HG02623 (cell line): ENCODE measurements at regions not wholly inside any gene's neighbourhood (a gene's known extent, or its start where the extent isn't known, plus 50 kb on each side); places are given as distances from the start of the nearest gene placed in this dataset.
A peak's percentile ranks its signal among the peaks of the same experiment; 100 is the strongest.

Source experiments
- ATAC-seq: cut with Tn5 transposase; IDR thresholded peaks from one replicate; pipeline ENCODE4 v1.9.1; 2021; ENCODE audit warnings: moderate library complexity; ENCODE audit not compliant: unreplicated experiment

DNA sequence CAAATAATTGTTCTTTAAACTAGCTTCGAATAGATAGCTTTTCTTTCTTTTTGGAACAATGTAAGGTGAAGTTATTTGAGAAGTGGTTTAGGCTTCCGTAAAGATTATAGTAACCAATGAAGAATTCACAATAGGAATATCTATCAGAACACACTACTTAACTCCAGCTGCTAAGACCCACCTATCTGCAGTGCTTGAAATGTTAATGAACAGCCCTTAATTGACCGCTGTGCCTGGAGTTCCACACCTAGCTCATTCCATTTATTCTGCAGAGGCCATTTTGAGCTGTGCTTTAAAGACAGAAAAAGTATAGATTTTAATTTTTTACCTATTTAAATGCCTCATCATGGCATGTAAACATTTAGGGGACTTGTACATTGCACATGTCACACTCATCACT is 83.3 kb upstream of the APCDD1 start:
- no peak for ATAC-seq

DNA sequence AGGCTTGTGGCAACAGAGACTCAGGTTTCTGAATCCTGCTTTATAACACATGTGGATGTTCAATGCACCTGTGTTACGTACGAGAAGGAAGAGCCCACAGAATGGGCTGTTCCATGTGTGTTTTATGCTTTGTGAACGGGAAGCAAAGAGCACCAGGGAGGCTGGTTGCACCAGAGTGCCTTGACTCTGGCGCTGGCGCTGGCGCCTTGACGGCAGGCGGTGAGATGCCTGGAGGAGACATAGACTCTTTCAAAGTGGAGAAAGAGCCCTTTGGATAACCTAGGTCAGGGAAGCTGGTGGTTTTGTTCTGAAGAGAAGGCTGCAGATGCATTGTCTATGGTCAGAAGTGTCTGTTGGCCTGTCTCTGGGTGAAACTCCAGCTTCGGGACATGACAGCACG is 80.2 kb upstream of the APCDD1 start:
- no peak for ATAC-seq

DNA sequence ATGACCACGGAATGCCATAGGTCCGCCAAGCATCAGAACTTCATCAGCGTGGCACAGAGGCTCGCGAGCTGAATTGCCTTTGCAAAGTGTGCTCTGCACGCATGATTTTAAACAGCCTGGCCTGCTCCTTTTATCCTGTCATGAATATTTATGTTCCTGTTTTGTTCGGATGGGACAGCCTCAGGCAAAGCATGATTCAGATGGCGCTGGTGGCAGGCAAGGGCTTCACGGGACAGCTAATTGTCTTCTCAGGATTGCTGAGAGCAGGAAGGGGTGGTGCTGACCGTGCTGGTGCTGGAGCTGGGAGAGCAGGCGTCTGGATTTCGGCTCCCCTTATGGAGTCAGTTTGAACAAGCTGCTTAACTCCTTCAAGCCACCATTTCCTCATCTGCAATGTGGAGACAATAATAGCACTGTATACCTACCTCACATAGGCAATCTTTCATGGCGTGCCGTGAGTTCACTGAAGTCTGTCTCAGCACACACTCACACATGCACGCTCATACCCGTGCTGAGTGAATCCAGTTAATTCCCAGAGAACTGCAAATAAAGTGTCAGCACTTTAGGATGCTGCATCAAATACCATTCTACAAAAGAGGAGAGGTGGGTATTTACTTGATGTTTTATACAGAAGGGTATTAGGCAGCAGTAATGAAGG is 79.7 kb upstream of the APCDD1 start:
- no peak for ATAC-seq

DNA sequence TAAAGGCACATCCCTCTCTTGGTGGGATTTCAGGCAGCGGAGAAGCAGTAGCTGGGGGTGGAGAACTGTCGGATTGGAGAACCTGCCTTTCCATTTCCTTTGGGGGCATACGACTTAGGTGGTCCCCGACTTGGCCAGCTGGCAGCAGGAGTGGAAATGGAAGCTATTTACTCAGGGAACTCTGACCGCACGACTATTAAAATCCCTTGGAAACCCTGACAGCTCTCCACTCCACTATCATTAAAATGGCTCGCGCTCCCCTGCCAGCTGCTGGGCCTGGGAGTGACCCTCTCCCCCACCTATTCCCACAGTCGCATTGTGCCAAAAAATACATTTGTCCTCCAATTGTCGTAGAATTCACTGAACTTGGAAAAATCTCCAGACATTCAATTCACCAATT is 77.7 kb upstream of the APCDD1 start:
- ATAC-seq, result no peak

DNA sequence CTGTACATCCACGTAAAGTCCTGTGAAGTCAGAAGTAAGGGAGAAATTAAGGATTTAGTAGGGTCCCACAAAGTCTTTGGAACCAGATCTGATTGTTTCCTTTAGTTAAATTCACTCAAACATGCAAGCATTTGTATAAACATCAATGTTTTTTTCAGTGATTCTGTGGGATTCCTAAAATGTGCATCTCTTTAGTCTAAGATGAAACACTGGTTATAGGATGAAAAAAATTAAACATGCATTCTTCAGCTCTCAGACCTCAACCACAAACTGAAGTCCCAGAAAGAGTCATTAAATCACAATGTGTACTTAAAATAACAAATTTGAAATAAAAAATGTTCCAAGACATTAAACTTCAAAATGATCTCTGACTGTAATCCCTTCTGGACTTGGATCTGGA is 76.5 kb upstream of the APCDD1 start:
- ATAC-seq, result no peak

DNA sequence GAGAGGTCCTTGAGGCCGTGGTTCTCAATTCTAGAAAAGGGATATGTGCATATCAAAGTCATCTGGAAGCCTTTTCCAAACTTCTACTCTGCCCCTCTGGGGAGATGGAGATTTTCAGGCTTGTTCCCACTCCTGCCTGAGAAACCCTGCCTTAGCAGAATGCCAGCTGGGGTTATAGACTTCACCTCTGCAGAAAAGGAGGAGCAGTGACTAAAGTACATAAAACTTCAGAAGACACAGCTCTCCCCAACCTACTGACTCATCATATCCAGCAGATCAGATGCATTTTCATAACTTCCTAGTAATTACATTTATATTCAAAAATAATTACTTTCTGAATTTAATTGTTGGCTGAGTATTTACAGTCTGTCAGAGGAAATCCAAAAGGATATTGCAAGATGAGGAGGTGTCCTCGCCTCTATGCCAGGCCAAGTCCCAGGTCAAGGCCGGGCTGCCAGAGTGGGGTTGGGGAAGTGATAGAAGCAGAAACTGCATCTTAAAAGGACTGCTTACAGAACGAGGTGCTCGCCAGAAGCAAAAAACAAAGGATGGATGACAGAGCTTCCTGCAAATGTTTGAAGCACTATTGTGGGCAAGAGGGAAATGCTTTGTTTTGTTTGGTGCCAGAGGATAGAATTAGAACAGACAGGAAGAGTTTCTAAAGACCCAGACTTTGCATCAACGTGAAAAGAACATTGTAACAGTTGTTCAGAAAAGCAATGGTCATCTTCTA is 75.6 kb upstream of the APCDD1 start:
- ATAC-seq, result no peak

DNA sequence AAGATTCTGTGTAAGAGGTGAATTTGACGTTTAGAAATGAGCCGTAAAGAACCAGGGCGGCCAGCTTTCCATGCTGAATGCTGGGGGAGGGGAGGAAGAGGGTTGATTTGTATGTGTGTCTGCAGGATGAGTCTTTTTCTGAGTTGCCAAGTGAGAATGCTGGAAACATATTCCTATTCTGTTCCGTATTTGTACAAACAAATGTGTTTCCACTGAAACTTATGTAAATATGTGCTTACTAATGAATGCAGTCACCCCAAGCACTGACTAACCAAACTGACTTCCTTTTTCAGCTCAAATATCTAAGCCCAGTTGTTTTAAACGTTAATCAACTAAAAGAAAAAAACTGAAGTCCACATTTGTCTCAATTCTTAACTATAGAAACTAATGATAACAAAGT is 74.9 kb upstream of the APCDD1 start:
- ATAC-seq, result no peak

DNA sequence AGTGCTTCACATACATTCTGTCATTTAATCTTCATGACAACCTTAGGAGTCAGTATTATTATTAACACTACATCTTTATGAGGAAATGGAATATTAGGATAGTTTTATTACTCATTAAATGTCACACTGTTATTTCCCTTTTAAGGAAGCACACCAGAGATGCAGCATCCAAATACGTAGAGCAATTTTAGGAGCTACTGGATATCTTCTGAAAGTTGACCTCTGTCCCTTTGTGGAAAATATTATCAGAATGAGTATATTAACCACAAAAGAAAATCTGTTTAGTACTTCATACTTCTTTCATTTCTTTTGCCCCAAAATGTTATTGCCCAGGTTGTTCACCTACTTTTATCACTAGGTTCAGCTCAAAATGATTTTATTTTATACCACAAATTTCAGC is 72.9 kb upstream of the APCDD1 start:
- ATAC-seq, result no peak

DNA sequence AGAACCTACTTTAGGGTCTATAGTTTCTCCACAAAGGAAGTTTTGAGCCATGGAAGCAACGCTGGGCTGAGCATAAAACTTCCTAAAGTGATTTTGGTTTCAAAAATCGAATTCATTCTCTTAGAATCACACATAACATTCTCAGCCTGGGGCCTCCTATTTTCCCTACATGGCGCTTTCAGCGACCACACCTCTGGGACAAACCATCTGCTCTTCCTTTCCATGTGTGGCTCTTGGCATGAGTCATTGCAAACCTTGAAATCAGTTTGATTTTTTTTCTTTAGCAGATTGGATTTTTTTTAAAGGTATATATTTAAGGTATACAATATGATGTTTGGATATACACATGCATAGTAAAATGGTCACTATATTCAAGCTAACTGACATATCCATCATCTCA is 72.5 kb upstream of the APCDD1 start:
- no peak for ATAC-seq

DNA sequence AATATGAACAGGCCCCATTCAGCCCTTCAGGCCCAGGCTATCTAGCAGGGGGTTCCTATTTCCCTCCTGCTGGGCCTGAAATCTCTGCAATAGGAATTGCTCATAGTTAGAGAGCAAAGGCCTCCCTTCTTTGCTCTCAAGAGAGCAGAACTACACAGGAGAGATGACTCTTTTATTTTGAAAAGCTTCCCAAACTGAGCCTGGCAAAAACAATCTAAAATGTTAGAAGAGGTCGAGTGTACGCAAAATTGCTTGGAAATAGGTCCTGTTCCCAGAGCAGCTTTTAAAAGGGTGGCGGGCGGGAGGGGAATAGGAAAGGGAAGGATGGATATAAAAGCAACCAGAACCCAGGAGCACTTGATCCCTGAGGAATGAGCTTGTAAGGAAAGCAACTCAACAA is 68.4 kb upstream of the APCDD1 start:
- ATAC-seq, result no peak

DNA sequence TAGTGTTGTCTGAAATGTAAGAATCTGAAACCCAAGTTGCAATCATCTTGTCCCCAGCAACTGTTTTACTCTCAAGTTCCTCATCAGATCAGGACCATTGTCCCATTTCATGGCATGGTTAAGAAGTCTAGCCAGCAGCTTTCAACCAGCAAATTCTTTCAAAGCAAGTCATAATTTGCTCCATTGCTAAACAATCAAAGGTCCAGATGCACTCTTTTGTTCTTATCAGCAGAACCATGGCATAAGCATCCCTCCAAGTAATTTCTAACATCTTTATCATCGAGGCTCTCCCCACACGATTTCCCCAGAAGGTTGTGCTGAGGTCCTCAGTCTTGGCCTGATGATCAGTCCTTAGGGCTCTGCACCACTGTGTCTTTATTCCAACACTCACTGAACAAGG is 67.5 kb upstream of the APCDD1 start:
- no peak for ATAC-seq

DNA sequence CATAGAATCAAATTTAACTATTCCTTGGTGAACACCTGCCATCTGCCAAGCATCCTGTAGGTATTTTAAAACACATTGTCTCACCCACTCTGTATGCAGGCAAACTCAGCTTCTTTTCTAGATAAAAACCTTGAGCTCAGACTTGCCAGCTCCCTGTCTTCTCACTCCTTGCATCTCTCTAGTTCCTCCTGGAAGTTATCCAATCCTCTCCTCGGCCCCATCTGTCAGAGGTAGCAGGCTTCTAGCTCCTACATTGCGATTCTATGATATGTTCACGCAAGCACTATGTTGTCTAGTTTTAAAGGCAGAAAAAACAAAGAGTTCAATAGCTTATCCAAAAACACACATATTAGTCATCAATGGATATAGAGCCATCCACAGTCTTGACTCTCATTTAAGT is 67.0 kb upstream of the APCDD1 start:
- no peak for ATAC-seq

DNA sequence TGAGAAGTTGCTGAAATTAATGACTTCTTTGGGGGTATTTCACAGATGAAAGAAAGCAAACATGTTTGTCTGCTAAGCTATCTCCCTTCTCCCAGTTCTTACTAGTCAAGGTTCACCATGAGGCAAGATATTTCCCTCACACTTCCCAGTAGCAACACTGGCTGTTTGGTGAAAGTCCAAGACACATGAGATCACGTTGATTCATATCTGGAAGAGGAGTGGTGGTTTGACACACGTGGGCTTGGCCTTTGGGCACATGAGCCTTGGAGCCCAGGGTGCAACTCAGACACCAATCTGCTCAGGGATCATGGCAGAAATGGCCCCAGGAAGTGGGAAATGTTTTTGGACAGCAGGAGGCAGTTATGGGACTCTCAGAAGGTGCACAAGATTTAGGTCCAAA is 66.1 kb upstream of the APCDD1 start:
- ATAC-seq, result no peak

DNA sequence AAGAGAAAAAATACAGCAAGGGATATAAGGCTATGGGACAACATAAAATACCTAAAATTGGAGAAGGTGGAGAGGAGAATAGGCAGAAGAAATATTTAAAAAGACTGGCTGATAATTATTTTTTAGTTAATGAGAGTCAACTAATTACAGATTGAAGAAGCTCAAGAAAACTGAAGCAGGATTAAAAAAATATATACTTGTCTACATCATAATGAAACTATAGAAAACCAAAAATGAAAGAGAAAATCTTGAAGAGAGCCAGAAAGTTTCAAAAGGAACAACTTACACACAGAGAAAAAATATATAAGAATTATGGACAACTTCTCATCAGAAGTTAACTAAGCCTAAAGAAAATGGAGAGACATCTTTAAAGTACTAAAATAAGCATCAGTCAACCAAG is 62.9 kb upstream of the APCDD1 start:
- ATAC-seq, result peak; percentile 57

DNA sequence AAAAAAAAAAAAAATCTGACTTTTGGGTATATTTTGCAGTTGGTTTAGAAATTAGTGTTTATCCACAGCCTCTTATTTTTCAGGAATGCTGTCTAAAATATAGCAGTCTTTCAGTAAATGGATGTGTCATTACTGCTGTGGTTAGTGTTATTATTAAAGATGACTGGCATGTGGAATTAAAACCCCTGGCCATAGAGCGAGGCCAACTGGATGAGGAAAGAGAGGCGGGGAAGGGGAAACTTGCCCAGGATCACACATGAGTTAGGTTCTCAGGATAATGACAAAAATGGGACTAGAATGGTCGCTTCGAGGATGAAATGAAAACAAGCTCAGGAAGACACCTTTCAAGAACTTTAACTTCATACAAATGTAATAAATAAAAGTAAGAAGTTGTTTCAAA is 57.4 kb upstream of the APCDD1 start:
- ATAC-seq, result no peak

DNA sequence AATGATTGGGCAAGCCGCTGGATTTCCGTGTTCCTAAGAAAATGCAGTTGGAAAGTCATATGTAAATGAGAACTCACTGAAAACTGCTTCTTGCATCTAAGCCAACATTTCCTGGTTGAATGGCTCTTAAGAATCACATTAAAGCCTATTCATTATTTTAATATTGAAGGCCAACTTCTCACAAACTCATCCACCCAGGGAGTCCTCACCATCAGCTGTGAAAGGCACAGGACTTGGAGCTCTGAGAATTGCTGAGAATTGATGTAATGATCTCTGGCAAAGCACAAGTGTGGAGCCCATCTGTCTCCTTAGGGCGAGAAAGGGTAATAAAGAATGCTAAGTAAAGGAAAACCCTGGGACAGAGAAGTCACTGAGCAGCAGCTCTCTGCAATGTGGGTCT is 55.9 kb upstream of the APCDD1 start:
- no peak for ATAC-seq

DNA sequence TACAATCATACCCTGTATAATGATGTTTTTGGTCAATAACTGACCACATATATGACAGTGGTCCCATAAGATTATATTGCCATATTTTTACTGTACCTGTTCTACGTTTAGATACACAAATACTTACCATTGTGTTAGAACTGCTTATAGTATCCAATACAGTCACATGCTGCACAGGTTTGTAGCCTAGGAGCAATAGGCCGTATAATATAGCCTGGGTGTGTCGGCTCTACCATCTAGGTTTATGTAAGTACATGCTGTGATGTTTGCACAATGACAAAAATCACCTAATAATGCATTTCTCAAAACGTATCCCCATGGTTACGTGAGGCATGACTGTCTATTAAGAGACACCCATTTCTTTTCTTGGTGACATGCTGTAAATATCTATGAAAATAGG is 55.0 kb upstream of the APCDD1 start:
- no peak for ATAC-seq

DNA sequence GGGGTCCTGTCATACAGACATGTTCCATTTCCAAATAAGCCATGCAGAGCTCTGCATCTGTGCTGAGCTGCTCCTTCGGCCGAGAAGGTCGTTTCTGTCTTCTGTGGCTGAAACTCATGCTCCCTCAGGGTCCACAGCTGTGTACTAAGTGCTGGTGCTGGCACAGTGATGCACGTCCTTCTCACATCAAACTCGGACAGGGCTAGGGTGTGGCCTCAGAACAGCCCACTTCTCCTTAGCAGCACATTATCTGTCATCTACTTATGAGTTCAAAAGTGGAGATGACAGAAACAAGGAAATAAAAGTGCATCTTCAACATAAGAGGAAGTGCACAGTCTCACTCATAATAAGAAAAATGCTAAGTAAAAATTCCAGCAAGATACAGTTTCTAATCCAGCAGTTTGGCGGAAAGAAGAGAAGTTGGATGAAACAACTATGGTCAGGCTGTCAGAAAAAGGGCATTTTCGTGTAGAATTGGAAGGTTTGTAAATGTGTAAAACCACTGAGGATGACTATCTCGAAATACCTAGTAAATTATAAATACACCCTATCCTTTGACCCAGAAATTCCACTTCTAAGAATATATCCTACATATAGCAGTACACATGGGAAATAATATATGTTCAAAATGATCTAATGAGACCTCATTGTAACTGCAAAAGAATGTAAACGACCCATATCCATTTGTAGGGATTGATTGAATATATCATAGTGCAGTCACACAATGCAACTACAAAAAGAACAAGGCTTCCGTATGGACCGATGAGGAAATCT is 53.7 kb upstream of the APCDD1 start:
- ATAC-seq, result no peak

DNA sequence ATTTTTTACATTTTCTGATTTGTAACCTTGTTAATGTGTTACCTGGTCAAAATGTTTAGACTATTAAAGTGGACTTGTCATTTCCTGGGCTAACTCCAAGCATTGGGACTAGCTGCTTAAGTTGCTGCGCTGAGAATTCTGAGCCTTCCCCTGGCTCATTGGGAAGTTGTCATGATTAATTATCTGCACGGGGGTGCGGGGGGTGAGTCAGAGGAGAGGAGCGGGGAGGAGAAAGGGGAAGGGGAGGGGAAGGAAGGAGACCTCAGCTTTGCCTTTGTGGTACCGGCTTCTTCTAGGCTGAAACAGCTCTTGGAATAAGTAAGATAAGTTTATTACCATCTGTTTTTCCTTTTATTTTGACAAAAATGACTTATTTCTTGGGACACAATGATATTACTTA is 52.9 kb upstream of the APCDD1 start:
- ATAC-seq, result no peak

DNA sequence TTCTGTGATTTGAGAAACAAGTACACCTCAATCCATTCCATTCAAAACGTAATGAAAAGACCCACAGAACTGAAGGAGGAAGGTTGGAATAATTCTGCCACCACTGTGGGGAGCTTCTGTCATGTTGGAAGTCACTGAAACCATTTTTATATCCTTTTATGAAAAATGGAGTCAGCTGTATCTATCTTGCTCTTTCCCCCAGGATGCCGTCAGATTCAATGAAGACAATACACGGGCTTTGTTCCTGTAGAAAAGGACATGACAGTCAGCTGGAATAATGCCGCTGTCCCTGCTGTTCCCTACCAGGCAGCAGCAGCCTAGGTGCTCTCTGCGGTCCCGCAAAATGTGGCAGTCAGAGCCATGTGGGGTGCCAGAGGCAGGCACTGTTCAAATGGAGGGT is 52.5 kb upstream of the APCDD1 start:
- no peak for ATAC-seq

DNA sequence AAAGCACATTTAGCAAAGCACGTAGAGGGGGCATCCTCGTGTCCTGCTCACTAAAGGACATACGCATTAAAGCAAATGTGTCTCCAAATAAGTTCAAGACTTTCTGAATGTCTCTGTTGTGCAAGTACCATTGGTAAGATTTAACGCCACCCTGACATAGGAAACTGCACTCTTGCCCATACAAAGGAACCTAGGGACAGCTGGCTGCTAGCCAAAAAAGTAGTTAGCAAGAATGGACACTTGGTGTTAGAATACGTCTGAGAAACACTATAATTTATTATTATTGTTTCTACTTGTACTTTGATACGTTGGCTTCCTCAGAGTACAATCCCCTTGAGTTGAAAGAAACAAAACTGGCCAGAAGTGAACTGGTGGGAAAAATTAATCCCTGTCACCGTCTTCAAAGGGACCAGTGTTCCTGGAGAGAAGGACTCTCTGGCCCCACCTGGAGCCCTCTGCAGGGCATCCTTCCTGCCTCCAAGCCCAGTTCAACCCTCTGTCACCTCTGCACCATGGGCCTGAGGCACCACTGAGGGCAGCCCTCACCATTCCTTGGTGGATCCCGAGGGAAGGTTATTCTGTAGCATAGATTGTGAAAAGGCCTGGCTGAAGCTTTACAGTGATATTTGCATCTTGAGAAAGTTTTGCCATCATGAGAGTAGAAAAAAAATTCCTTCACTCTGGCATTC is 51.4 kb upstream of the APCDD1 start:
- no peak for ATAC-seq

DNA sequence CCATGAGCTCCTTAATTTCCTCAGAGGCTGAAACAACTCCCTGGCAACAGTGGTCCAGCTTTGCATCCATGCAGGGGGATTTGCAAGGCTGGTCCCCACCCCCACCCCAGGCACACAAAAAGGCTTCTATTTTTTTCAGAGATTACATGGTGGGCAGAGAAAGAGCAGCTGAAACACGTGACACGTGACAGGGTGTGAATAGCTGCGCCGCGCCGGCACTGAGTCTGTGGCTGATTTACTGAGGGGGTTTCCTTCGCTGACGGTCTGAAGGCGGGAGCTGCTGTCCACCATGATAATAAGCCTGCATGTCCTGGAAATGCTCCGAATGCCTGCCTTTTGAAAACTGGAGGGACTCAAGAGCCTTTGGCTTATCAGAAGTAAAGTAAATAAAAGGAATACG is 50.7 kb upstream of the APCDD1 start:
- ATAC-seq, result no peak
